Activated CD4-positive, alpha-beta T cell treated with anti-CD3 and anti-CD28 coated beads, Interleukin-2, amount 50 U/mL, for 48 hours (primary cell): ENCODE measurements at regions not wholly inside any gene's neighbourhood (a gene's known extent, or its start where the extent isn't known, plus 50 kb on each side); places are given as distances from the start of the nearest gene placed in this dataset.

Experiments
- DNase-seq, 2 experiments: peaks; one replicate each; pipeline ENCODE4 v3.0.0-alpha.2; 2020

DNA sequence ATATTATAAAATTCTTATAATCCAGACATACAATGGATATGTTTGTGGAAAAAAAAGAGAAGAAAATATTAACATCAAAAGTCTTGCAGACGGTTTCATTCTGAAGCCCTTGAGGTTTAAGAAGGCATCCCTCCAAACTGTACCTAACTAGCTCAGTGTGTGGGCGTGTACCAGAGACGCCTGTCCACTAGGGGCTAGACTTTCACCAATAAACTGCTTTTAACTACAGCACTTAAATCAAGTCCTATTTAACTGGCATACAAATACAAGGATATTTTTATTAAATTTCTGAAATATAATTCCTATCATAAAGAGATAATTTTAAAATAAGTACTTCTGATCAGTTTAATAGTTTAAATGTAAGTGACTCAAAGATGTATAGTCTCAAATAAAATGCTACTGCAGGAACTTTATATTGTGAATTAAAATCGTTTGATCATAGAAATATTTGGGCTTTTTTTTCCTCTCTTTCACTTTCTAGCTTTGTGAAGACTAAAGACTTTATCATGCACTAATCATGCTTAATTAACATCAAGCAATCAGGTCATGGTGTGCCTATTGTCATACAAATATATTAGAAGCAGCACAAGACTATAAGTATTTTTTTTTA is 437.7 kb downstream of the SATB2 start:
- DNase-seq, result no peak

- DNase-seq, result no peak
Observed at GRCh38 chr2:199018826-199019225, 438.9 kb downstream of the SATB2 start.

- no peak for DNase-seq
Observed at GRCh38 chr2:199015072-199015471, 442.7 kb downstream of the SATB2 start.

DNA sequence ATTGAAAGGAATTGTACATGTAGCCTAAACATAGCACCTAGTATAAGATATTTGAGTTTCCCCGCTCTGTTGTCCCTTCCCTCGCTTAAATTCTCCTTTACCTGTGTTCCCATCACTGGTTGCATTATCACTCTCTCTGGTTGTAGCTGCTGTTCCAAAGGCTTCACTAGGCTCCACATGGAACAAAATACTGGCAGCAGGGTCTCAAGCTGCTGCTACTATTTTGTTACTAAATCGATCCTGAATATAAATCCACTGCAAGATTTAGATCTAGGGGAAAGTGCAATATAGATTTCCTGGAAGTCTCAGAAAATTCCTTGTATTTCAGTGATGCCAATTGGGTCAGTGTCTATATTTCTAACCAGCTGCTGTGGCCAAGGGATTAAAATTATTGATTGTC is 443.5 kb downstream of the SATB2 start:
- DNase-seq, result no peak

DNA sequence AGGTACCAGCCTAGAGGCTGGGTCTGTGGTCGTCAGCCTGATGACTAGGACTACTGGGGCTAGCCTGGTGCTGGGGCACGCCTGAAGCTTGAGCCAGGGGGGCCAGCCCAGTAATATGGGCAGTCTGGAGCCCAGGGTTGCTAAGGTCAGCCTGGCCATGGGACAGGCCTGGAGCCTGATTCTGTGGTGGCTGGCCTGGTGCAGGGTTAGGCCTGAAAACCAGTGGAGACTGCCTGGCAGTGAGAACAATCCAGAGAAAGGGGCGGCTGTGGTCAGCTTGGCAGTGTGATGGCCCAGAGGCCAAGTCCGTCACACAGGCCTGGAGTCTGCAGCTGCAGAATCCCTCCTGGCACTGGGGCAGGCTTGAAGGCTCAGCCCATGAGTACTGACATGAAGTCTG is 445.8 kb downstream of the SATB2 start:
- no peak for DNase-seq

DNA sequence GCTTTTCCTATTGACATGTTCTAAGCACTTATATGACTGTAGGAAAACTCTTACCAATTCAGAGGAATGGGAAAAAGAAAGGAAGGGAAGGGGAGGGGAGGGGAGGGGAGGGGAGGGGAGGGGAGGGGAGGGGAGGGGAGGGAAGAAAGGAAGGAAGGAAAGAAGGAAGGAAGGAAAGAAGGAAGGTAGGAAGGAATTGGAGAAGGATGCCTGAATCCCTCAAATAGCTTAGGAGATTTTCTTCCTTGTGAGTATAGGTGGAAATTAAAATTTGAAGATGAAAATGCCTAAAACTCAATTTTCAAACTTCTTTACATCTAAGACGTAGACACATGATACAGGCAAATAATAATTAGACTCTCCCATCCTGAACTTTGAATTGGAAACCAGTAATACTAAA is 463.1 kb downstream of the SATB2 start:
- DNase-seq, result no peak

DNA sequence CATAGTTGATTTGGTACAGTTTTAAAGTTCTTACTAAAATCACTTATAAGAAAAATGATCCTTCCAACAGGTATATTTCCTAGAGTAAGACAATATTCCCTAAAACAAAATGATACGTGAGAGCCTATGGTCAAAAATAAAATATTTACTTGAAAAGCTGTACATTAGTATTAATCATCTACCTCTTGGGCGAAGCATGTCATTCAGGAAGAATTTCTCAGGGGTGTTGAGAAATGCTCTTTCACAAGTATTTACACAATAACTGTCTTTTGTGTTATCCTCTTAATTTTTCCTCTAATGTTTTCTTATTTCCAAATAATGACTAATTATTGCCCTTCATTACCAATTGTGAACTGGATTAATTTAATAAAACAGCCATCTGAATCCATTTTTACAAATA is 466.3 kb downstream of the SATB2 start:
- no peak for DNase-seq

DNA sequence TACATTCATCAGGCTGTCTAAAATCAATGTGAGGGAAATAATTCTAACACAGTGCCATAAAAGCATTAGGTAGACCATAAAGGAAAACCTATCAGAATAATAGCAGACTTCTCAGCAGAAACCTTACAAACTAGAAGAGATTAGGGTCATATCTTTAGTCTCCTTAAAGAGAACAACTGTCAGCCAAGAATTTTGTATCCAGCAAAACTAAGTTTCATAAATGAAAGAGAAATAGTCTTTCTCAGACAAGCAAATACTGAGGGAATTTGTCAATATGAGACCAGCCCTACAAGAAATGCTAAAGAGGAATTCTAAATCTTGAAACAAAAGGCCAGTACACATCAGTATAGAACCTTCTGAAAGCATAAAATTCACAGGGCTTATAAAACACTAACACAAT is 482.0 kb downstream of the SATB2 start:
- no peak for DNase-seq

DNA sequence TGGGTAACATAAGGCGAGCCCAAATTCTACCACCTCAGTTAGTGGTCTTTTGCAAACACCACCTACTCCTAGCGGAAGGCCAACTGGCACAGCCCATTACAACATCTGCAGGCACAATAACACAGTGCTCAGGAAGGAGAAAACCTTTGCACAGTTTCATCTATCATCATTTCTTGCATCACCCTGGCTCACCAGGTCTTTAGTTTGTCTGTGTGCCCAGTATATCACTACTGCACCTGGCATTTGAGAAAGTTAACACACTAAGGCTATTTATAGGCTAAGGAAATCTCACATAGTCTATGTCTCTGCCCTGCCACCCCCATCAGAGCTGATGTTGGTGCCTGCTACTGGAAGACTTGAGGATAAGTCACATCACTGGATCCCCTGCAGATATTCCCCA is 484.0 kb downstream of the SATB2 start:
- DNase-seq, result no peak

DNA sequence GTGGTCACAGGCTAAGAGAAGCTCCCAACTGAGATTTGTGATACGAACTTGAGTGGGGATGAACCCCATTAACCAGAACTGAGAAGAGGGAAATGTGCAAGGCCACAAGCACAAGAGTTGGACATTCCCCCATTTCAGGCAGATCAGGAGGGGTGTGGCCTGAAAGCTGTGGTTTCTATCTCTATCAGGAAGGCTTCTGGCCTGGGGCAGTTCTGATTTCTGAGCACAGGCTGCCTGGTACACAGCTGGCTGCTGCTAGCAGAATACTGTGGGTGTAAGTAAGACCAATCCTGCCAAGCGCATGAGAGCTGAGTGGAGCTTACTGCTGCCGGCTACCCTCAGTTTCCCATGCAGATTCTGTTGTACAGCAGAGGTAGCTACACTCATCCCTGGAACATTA is 484.6 kb downstream of the SATB2 start:
- DNase-seq, result no peak

DNA sequence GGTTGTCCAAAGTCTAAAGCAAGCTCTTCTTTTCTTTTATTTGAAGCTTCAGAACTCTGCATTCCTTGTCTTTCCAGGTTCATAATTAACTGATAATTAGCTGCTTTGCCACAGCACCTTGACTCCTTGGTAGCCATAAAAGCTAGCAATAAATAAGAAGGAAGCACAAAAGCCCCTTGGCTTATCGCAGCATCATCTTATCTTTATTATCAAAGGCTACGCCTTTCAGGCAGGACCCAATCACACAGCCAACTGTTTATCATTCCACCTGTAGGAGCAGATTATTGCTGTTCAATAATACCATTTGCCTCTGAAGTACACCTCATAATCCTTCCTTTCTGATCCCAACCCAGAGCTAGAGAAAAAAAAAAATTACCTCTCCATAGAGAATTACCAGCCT is 489.2 kb downstream of the SATB2 start:
- no peak for DNase-seq

DNA sequence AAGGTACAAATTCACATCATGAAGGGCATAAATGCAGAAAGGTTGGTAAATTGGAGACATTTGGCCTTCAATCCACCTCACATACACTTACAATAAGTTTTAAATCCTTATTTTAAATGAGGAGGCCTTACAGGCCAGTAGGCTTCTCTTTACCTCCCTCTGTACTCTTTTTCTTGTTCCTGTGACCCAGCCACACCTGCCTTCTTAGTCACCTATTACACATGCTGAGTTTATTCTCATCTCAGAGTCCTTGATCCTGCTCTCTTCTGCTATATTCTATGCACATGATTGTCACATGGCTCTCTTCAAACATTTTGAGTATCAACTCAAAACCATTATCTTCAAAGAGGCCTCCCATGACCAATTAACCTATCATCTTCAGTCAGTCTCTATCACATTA is 491.5 kb downstream of the SATB2 start:
- no peak for DNase-seq

- no peak for DNase-seq
Observed at GRCh38 chr2:198961547-198961946, 496.2 kb downstream of the SATB2 start.

GRCh38 chr2:198957181-198957580 is 500.6 kb downstream of the SATB2 start:
- no peak for DNase-seq

- no peak for DNase-seq
Observed at GRCh38 chr2:198953328-198953727, 504.4 kb downstream of the SATB2 start.

DNA sequence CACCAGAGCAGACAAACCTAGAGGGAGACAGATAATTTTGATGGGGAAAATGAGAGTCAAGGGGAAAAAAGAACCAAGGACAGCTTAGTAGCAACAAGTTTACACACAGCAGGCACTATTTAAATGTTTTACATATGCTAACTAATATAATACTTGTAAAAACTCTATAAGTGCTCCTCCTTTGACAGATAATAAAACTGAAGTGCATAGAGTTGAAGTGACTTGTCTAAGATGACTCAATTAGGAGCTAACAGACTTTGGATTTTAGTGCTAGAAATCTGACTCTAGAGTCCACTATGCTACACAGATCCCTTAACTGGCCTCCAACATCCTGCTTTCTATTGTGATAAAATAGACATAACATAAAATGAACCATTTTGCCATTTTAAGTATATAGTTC is 506.9 kb downstream of the SATB2 start:
- DNase-seq, result no peak

GRCh38 chr2:198945496-198945895 is 512.2 kb downstream of the SATB2 start:
- no peak for DNase-seq

DNA sequence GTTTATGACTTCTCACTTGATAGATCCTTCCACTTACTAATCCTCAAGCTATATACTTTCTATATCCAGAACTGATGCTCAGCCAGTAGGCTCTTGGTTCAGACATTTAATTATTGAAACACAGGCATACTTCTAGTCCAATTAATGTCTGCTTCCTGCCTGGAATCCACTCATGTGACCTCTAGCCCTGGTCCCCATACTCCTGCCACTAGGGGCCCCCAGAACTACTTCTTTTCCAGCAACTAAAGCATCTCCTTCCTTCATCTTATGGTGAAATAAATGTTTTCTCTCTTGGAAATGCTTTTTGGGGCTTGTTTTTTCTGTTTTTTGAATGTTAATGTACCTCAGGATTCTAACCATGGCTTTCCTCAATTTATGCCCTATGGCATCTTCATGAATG is 527.6 kb downstream of the SATB2 start:
- no peak for DNase-seq

- DNase-seq, result no peak
Observed at GRCh38 chr2:198928026-198928425, 529.7 kb downstream of the SATB2 start.

GRCh38 chr2:198917926-198918720 is 539.6 kb downstream of the SATB2 start:
- DNase-seq, result no peak

- no peak for DNase-seq
Observed at GRCh38 chr2:198917275-198917674, 540.5 kb downstream of the SATB2 start.

DNA sequence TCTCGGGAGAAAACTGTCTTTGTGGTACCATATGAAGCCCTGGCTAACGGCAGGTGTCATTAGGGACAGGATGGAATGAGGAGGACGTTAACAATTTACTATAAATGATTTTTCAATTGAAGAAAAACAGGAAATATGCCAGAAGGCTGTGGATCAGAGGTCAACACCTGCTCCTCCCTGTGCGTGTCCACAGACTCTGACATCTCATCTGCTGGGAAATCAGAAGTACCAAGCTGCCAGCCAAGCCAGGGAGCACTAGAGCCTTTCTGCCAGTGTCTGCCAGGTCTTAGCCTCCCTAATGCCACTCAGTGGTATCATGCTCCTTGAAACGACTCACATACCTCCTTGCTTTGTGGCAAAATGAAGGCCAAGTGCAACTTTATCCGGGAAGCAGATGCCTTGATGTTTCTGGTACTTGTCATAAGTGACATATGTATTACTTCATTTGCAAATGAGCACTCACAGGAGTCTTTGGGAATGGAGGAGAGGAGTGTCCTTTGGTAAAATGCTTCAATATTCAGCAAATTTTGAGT is 541.1 kb downstream of the SATB2 start:
- no peak for DNase-seq

- DNase-seq, result no peak
Observed at GRCh38 chr2:198913394-198914152, 544.2 kb downstream of the SATB2 start.
